Naive thymus-derived CD8-positive, alpha-beta T cell (primary cell): ENCODE measurements at regions not wholly inside any gene's neighbourhood (a gene's known extent, or its start where the extent isn't known, plus 50 kb on each side); places are given as distances from the start of the nearest gene placed in this dataset.

Source experiments
- ATAC-seq, 2 donors: fragments of 150-1000 bp; cut with Tn5 transposase in 1 of 2; sonication (Bioruptor Pico), chemical (Tn5 transposase) in 1 of 2; 1 replicate in 1 of 2; 2 replicates in 1 of 2; pipeline ENCODE4 v1.10.0; 2021; ENCODE audit warnings: mild to moderate bottlenecking in 2 of 2, moderate library complexity in 2 of 2
- POLR2A ChIA-PET: fragments of 350-600 bp; sonication (Branson Sonifier 250); formaldehyde crosslinking; loops from one replicate; lab custom pipeline; 2021; ENCODE audit warnings: antibody characterized with exemption; lab: Charles Lee
- DNase-seq, 10 donors: peaks; one replicate each; pipeline versions ENCODE4 v3.0.0 to v3.0.0-alpha.2; 2020 to 2022
- H3K27ac Mint-ChIP-seq, 10 donors: one replicate each; pipeline ENCODE4 v1.8.0; 2020 to 2022; ENCODE audit warnings: mild to moderate bottlenecking in 10 of 10, mixed read lengths in 10 of 10, moderate library complexity in 4 of 10, inconsistent platforms in 1 of 10
- H3K27me3 Mint-ChIP-seq, 5 donors: one replicate each; pipeline ENCODE4 v1.8.0; 2021 to 2022; ENCODE audit warnings: mixed read lengths in 5 of 5
- H3K36me3 Mint-ChIP-seq, 3 donors: one replicate each; pipeline ENCODE4 v1.8.0; 2020 to 2022; ENCODE audit warnings: mixed read lengths in 3 of 3, mild to moderate bottlenecking in 2 of 3, inconsistent platforms in 1 of 3
- H3K4me1 Mint-ChIP-seq, 4 donors: one replicate each; pipeline ENCODE4 v1.8.0; 2021 to 2022; ENCODE audit warnings: mixed read lengths in 4 of 4
- H3K4me3 Mint-ChIP-seq, 10 donors: one replicate each; pipeline ENCODE4 v1.8.0; 2020 to 2022; ENCODE audit warnings: mild to moderate bottlenecking in 10 of 10, mixed read lengths in 10 of 10, moderate library complexity in 6 of 10, inconsistent platforms in 1 of 10
- H3K9me3 Mint-ChIP-seq, 9 donors: one replicate each; pipeline ENCODE4 v1.8.0; 2020 to 2022; ENCODE audit warnings: mixed read lengths in 9 of 9, mild to moderate bottlenecking in 3 of 9, inconsistent platforms in 1 of 9, moderate library complexity in 1 of 9

DNA sequence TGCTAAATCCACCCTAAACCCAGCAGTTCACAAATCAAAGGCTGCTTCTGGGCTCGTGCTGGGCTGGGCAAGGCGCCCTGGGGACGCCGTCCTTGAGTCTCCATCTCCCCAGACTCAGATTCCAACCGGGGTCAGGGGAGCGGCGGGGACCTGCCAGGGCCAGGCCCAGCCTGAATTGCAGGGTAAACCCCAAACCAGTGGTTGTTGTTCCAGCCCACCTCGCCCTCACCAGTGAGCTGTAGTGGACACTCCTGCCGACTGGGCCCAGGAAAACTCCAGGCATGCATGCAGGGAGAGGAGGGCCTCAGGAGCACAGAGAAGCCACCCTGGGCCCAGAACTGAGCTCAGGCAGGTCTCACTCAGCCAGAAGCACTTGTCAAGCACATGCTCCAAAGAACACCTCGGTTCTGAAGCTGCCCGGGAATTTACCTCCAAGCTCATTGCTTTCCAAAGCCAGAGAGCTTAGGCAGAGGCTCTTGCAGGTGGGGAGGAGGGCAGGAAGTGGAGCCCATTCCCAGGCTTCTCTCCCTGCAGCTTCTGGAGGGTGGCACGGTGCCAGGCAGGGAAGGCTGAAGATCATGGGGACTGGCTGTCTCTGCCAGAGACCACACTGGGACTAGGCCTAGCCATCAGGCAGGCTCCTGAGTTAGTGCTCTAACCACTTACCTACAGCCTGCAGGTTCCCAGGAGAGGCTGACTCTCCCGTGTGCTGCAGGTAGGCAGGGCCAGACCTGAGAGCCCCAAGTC, 437.0 kb downstream of the MATN1 start:
- DNase-seq, result no peak
- POLR2A ChIA-PET, result no interaction called here
- no peak overlapping the region for H3K4me3 Mint-ChIP-seq
- H3K27me3 Mint-ChIP-seq, result peaks cover 13 to 49% (median 17%) of the 10 kb centered on the region in 5 donors
- H3K9me3 Mint-ChIP-seq, result peaks cover 0 to 3% (median 0%) of the 10 kb centered on the region in 9 donors
- ATAC-seq, result no peak
- H3K4me1 Mint-ChIP-seq, result peaks cover 2 to 15% (median 12%) of the 10 kb centered on the region in 4 donors
- no peaks in the 10 kb centered on the region for H3K36me3 Mint-ChIP-seq
- H3K27ac Mint-ChIP-seq, result no peak overlapping the region

DNA sequence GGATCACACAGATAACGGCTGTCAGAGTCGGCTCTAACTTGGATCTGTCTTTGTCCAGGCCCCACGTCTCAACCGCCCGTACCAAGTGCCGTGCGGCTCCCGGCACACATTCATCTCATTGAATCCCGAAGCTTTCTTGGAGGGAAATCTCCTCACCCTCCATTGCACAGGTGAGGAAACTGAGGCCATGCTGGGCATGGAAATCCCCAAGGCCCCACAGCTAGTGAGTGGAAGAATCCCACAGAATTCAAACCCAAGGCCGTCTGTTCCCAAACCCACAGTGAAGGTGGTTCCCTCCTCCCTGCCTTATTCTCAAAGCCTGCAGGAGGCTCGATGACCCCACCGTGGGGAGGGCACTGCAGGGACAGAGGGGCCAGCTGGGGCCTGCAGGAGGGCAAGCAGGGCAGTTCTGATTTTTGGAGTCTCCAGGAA, 437.9 kb downstream of the MATN1 start:
- Mint-ChIP-seq H3K27me3 (peaks cover 8 to 40% (median 15%) of the 10 kb centered on the region in 5 donors), H3K27ac (no peak overlapping the region)
- POLR2A ChIA-PET, result no interaction called here

DNA sequence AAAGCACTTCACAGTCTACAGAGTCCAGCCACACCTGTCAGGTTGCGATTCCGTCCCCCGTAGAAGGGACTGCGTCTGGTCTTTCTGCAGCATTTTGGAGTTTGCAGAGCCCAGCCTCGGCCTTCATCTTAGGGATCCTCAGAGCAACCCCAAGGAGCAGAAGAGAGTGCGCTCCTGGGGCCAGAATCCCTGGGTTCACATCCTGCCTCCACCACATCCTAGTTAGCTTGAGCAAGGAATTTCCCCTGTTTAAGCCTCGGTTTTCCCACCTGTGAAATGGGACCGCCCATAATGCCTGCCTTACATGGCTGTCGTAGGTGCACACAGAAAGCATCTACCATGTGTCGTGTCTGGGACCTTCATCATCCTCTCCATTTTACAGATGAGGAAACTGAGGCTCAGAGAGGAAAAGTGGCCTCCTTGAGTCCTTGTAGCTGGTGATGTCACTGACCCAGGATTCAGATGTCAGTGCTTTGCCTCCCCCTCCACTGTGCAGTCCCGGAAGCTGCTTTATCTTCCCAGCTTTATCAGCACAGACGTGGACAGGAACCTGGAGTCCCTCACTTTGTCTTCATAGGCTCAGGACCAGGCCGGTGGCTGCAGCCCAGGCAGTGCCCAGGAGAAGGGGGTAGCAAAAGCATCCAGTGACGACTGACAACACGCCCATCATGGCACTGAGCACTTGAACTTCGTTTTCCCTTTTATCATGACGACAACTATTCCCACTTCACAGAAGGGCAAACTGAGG, 438.5 kb downstream of the MATN1 start:
- Mint-ChIP-seq H3K27me3 (peaks cover 6 to 34% (median 13%) of the 10 kb centered on the region in 5 donors), H3K9me3 (peaks cover 0 to 3% (median 0%) of the 10 kb centered on the region in 9 donors), H3K4me1 (peaks cover 2 to 15% (median 12%) of the 10 kb centered on the region in 4 donors), H3K4me3 (no peak overlapping the region), H3K36me3 (no peaks in the 10 kb centered on the region), H3K27ac (no peak overlapping the region)
- POLR2A ChIA-PET, result no interaction called here
- no peak for DNase-seq
- ATAC-seq, result no peak

More for the DNA sequence above, 437.9 kb downstream of the MATN1 start:
- no peak overlapping the region for H3K4me3 Mint-ChIP-seq
- ATAC-seq (no peak), DNase-seq (no peak)
- H3K36me3 Mint-ChIP-seq, result no peaks in the 10 kb centered on the region
- H3K4me1 Mint-ChIP-seq, result peaks cover 2 to 15% (median 12%) of the 10 kb centered on the region in 4 donors
- peaks cover 0 to 3% (median 0%) of the 10 kb centered on the region in 9 donors for H3K9me3 Mint-ChIP-seq

- DNase-seq (no peak), ATAC-seq (no peak)
- POLR2A ChIA-PET, result no interaction called here
- H3K4me3 Mint-ChIP-seq, result no peak overlapping the region
- H3K36me3 Mint-ChIP-seq, result peaks cover 0 to 2% (median 0%) of the 10 kb centered on the region in 3 donors
- H3K27me3 Mint-ChIP-seq, result peaks cover 2 to 27% (median 10%) of the 10 kb centered on the region in 5 donors
- peaks cover 0 to 3% (median 0%) of the 10 kb centered on the region in 9 donors for H3K9me3 Mint-ChIP-seq
- H3K27ac Mint-ChIP-seq, result no peak overlapping the region
- H3K4me1 Mint-ChIP-seq, result peaks cover 2 to 15% (median 12%) of the 10 kb centered on the region in 4 donors
Observed at GRCh38 chr1:30284226-30284625, 439.2 kb downstream of the MATN1 start.

DNA sequence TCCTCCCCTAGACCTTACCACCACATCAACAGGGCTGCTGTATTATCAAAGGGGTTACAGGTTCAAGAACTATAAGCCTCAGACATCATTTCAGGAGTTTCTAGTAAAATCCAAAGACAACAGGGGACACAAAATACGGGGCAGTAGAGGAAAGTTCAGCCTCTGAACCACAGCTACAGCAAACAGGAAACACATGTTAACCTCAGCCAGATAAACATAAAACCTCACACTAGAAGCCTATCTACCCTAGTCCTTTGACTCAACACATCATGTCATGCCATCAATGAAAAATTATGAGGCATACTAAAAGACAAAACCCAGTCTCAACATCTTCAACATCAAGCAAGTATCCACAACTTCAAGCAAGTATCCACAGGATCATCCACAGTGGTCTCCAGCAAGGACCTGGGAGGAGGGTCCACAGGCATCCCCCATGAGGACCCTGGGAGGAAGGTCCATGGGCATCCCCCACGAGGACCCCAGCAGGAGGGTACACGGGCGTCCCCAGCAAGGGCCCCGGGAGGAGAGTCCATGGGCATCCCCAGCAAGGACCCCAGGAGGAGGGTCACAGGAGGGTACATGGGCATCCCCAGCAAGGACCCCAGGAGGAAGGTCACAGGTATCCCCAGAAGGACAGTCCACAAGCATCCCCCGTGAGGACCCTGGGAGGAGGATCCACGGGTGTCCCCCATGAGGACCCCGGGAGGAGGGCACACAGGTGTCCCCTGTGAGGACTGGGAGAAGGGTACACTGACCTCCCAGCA, 440.0 kb downstream of the MATN1 start:
- H3K4me3 Mint-ChIP-seq, result no peak overlapping the region
- peaks cover 2 to 15% (median 12%) of the 10 kb centered on the region in 4 donors for H3K4me1 Mint-ChIP-seq
- POLR2A ChIA-PET, result no interaction called here
- peaks cover 0 to 2% (median 0%) of the 10 kb centered on the region in 3 donors for H3K36me3 Mint-ChIP-seq
- no peak for ATAC-seq
- no peak for DNase-seq
- peaks cover 0 to 3% (median 0%) of the 10 kb centered on the region in 9 donors for H3K9me3 Mint-ChIP-seq
- peaks cover 2 to 18% (median 6%) of the 10 kb centered on the region in 5 donors for H3K27me3 Mint-ChIP-seq
- H3K27ac Mint-ChIP-seq, result no peak overlapping the region

GRCh38 chr1:30280572-30280971, 442.8 kb downstream of the MATN1 start:
- Mint-ChIP-seq H3K4me3 (no peak overlapping the region), H3K9me3 (peaks cover 0 to 4% (median 0%) of the 10 kb centered on the region in 9 donors), H3K27me3 (peaks cover under 1 to 9% (median 5%) of the 10 kb centered on the region in 5 donors), H3K36me3 (peaks cover 0 to 2% (median 0%) of the 10 kb centered on the region in 3 donors), H3K27ac (no peak overlapping the region), H3K4me1 (peaks cover under 1 to 15% (median 12%) of the 10 kb centered on the region in 4 donors)
- POLR2A ChIA-PET, result no interaction called here
- ATAC-seq, result no peak
- no peak for DNase-seq

- DNase-seq (no peak), ATAC-seq (no peak)
- Mint-ChIP-seq H3K27me3 (peaks cover 1 to 19% (median 7%) of the 10 kb centered on the region in 5 donors), H3K4me1 (peaks cover 2 to 9% (median 6%) of the 10 kb centered on the region in 4 donors), H3K27ac (no peak overlapping the region), H3K9me3 (peaks cover 0 to 3% (median 0%) of the 10 kb centered on the region in 9 donors), H3K36me3 (peaks cover 0 to 2% (median 0%) of the 10 kb centered on the region in 3 donors), H3K4me3 (no peak overlapping the region)
- POLR2A ChIA-PET, result no interaction called here
Observed at GRCh38 chr1:30277911-30278310, 445.5 kb downstream of the MATN1 start.

DNA sequence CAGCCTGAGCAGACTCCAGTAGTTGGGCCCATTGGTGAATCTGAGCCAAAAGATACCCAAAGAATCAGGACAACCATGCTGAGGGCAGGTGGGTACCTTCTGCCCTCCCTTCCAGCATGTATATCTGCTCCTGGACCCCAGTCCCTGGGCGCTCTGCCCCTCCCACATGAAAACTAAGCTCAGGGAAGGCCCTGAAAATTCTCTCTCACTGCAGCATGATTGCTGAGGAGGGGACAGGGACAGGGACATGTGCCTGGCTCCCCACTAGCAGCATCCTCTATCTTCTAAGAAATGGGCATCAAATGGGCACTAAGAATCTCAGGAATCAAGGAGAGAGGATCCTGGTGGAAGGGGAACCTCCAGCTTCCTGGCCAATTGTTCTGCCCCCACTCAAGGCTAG, 446.0 kb downstream of the MATN1 start:
- POLR2A ChIA-PET, result no interaction called here
- ATAC-seq (no peak), DNase-seq (no peak)
- Mint-ChIP-seq H3K27me3 (peaks cover 1 to 24% (median 7%) of the 10 kb centered on the region in 5 donors), H3K9me3 (peaks cover 0 to 3% (median 0%) of the 10 kb centered on the region in 9 donors), H3K36me3 (peaks cover 0 to 2% (median 0%) of the 10 kb centered on the region in 3 donors), H3K4me3 (no peak overlapping the region), H3K27ac (no peak overlapping the region), H3K4me1 (peaks cover 2 to 4% (median 3%) of the 10 kb centered on the region in 4 donors)

DNA sequence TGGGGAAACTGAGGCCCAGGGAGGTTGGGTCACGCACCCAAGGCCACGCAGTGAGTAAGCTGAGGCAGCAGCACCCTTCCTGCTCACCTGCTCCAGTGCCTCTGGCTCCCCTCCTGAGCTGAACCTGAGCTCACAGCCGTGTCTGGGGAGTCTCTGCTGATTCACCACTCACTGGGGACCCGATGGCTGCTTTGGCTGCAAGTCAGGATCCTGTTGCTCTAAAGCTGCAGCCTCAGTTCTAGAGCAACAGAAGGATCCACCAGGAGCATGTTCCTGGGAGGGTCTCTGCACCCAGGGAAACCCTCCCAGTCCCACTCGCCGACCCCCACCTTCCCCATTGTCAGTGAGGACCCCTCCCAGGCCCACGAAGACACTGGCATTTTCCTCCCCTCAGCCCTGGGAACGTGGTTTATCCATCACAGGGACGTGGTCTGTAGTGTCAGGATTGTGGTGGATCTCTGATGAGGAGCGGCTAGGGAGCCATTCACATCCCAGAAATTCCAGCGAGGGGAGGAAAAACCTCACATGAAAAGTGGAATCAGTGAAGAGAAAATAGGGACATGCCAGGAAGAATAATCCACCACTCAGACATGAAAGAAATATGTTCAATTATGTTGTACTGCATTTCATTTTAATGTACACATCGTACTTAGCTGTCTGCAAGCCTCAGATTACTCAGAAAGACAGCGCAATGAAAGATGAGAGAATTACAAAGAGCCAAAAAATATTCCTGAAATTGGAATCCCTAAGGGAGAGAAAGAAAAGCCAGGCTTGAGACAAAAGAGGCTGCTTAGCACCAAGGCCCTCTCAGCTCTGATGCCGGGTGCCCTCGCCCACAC, 447.2 kb downstream of the MATN1 start:
- Mint-ChIP-seq H3K27ac (no peak overlapping the region), H3K36me3 (peaks cover 0 to 2% (median 0%) of the 10 kb centered on the region in 3 donors), H3K4me1 (peaks cover 0 to 2% (median 0%) of the 10 kb centered on the region in 4 donors), H3K9me3 (peaks cover 0 to 3% (median 0%) of the 10 kb centered on the region in 9 donors), H3K4me3 (no peak overlapping the region), H3K27me3 (peaks cover 1 to 24% (median 7%) of the 10 kb centered on the region in 5 donors)
- no peak for ATAC-seq
- POLR2A ChIA-PET, result no interaction called here
- no peak for DNase-seq

- H3K9me3 Mint-ChIP-seq, result peaks cover 0 to 3% (median 0%) of the 10 kb centered on the region in 9 donors
- peaks cover 0 to 2% (median 0%) of the 10 kb centered on the region in 4 donors for H3K4me1 Mint-ChIP-seq
- peaks cover 0 to 2% (median 0%) of the 10 kb centered on the region in 3 donors for H3K36me3 Mint-ChIP-seq
- ATAC-seq (no peak), DNase-seq (no peak)
- H3K27me3 Mint-ChIP-seq, result peaks cover 1 to 30% (median 7%) of the 10 kb centered on the region in 5 donors
- POLR2A ChIA-PET, result no interaction called here
- H3K27ac Mint-ChIP-seq, result no peak overlapping the region
- H3K4me3 Mint-ChIP-seq, result no peak overlapping the region
Observed at GRCh38 chr1:30274976-30275621, 448.3 kb downstream of the MATN1 start.
